Posterior vena cava (tissue), 2 donors: ENCODE measurements at regions not wholly inside any gene's neighbourhood (a gene's known extent, or its start where the extent isn't known, plus 50 kb on each side); places are given as distances from the start of the nearest gene placed in this dataset.
A peak's percentile ranks its signal among the peaks of the same experiment; 100 is the strongest.
"Not testable (repeated sequence)": the region's sequence is repeated elsewhere in the genome, so short reads cannot be mapped to it uniquely, and the experiment has no call there.

Source experiments
- DNase-seq: peaks from one replicate; pipeline ENCODE4 v3.0.0-alpha.2; 2020; ENCODE audit warnings: low spot score
- intact Hi-C, 2 donors: fragments of 100-400 bp; cut with DNase I; formaldehyde crosslinking; loops; one replicate each; pipeline versions ENCODE4 v1.14.1 to v1.14.2; 2022 to 2023
- donor health status: DM: yes; HTN: yes; CAD: no.
- donor health status: DM: yes; HTN: yes; CAD: no.

- intact Hi-C loops, result no loop called here
Observed at GRCh38 chr6:135603249-135603648, 105.7 kb upstream of the AHI1 start.

GRCh38 chr6:135604035-135604860 is 106.7 kb upstream of the AHI1 start:
- intact Hi-C loops, result no loop called here
- no peak for DNase-seq

More at GRCh38 chr6:135603249-135603648, 105.7 kb upstream of the AHI1 start:
- no peak for DNase-seq

GRCh38 chr6:135605278-135605790 is 107.8 kb upstream of the AHI1 start:
- DNase-seq, result no peak
- intact Hi-C loops, result no loop called here

- intact Hi-C loops, result no loop called here
- DNase-seq, result no peak
Observed at GRCh38 chr6:135606392-135606791, 108.9 kb upstream of the AHI1 start.

- no peak for DNase-seq
- intact Hi-C loops, result no loop called here
Observed at GRCh38 chr6:135608031-135608430, 110.5 kb upstream of the AHI1 start.

GRCh38 chr6:135610192-135610591 is 112.7 kb upstream of the AHI1 start:
- DNase-seq, intact Hi-C loops: not testable (repeated sequence)

GRCh38 chr6:135616655-135617054 is 119.1 kb upstream of the AHI1 start:
- intact Hi-C loops, result no loop called here
- DNase-seq, result no peak

GRCh38 chr6:135617222-135617621 is 119.7 kb upstream of the AHI1 start:
- DNase-seq, result no peak
- intact Hi-C loops, result no loop called here

GRCh38 chr6:135622081-135622480 is 124.5 kb upstream of the AHI1 start:
- intact Hi-C loops, result no loop called here
- no peak for DNase-seq

- intact Hi-C loops, result no loop called here
- no peak for DNase-seq
Observed at GRCh38 chr6:135623979-135624378, 126.4 kb upstream of the AHI1 start.

GRCh38 chr6:135624402-135625295 is 127.1 kb upstream of the AHI1 start:
- intact Hi-C loops, result no loop called here
- DNase-seq, result no peak

GRCh38 chr6:135626001-135626400 is 128.5 kb upstream of the AHI1 start:
- DNase-seq, intact Hi-C loops: not testable (repeated sequence)

- intact Hi-C loops, result no loop called here
- no peak for DNase-seq
Observed at GRCh38 chr6:135627092-135627715, 129.7 kb upstream of the AHI1 start.

- intact Hi-C loops, result no loop called here
- peak; percentile 63 for DNase-seq
Observed at GRCh38 chr6:135630789-135631376, 133.3 kb upstream of the AHI1 start.

GRCh38 chr6:135631821-135632220 is 134.3 kb upstream of the AHI1 start:
- intact Hi-C loops, result no loop called here
- no peak for DNase-seq

- intact Hi-C loops, result no loop called here
- no peak for DNase-seq
Observed at GRCh38 chr6:135633573-135633972, 136.0 kb upstream of the AHI1 start.

GRCh38 chr6:135637701-135638100 is 140.2 kb upstream of the AHI1 start:
- intact Hi-C loops, result no loop called here
- no peak for DNase-seq

- DNase-seq, result no peak
- intact Hi-C loops, result no loop called here
Observed at GRCh38 chr6:135638108-135638507, 140.6 kb upstream of the AHI1 start.

GRCh38 chr6:135640048-135640447 is 142.5 kb upstream of the AHI1 start:
- DNase-seq, result no peak
- intact Hi-C loops, result no loop called here
